GM18505 (cell line): ENCODE measurements at regions not wholly inside any gene's neighbourhood (a gene's known extent, or its start where the extent isn't known, plus 50 kb on each side); places are given as distances from the start of the nearest gene placed in this dataset.
"Not testable (repeated sequence)": the region's sequence is repeated elsewhere in the genome, so short reads cannot be mapped to it uniquely, and the experiment has no call there.

Source experiments
- ATAC-seq: cut with Tn5 transposase; IDR thresholded peaks from one replicate; pipeline ENCODE4 v1.9.1; 2021; ENCODE audit not compliant: unreplicated experiment
- POLR2A ChIP-seq: IDR thresholded peaks from 4 replicates; pipeline ENCODE4 v1.6.1; 2011; ENCODE audit warnings: borderline replicate concordance; ENCODE audit not compliant: insufficient read depth, insufficient read length; ENCODE audit errors: extremely low read depth

- no peak for TF ChIP-seq POLR2A
- no peak for ATAC-seq
Observed at GRCh38 chr4:72969976-72970375, 99.5 kb downstream of the COX18 start.

- no peak for TF ChIP-seq POLR2A
- no peak for ATAC-seq
Observed at GRCh38 chr4:72966652-72967051, 102.9 kb downstream of the COX18 start.

GRCh38 chr4:72959411-72959810 lies 110.1 kb downstream of the COX18 start:
- ATAC-seq: no peak
- TF ChIP-seq POLR2A: no peak

GRCh38 chr4:72954811-72955210 lies 114.7 kb downstream of the COX18 start:
- ATAC-seq: no peak
- TF ChIP-seq POLR2A: no peak

- ATAC-seq: no peak
- no peak for TF ChIP-seq POLR2A
Observed at GRCh38 chr4:72953571-72953970, 115.9 kb downstream of the COX18 start.

- no peak for ATAC-seq
- no peak for TF ChIP-seq POLR2A
Observed at GRCh38 chr4:72951628-72952027, 117.9 kb downstream of the COX18 start.

GRCh38 chr4:72951147-72951546 lies 118.4 kb downstream of the COX18 start:
- no peak for TF ChIP-seq POLR2A
- ATAC-seq: no peak

- no peak for ATAC-seq
- TF ChIP-seq POLR2A: no peak
Observed at GRCh38 chr4:72948080-72948479, 121.4 kb downstream of the COX18 start.

- ATAC-seq: no peak
- no peak for TF ChIP-seq POLR2A
Observed at GRCh38 chr4:72945719-72946336, 123.7 kb downstream of the COX18 start.

- no peak for ATAC-seq
- no peak for TF ChIP-seq POLR2A
Observed at GRCh38 chr4:72942565-72942964, 127.0 kb downstream of the COX18 start.

- TF ChIP-seq POLR2A: no peak
- ATAC-seq: no peak
Observed at GRCh38 chr4:72938516-72938915, 131.0 kb downstream of the COX18 start.

GRCh38 chr4:72935462-72935861 lies 134.1 kb downstream of the COX18 start:
- no peak for ATAC-seq
- TF ChIP-seq POLR2A: no peak

- TF ChIP-seq POLR2A: no peak
- ATAC-seq: no peak
Observed at GRCh38 chr4:72933029-72933428, 136.5 kb downstream of the COX18 start.

- no peak for ATAC-seq
- no peak for TF ChIP-seq POLR2A
Observed at GRCh38 chr4:72931346-72931745, 138.2 kb downstream of the COX18 start.

- not testable (repeated sequence) for ATAC-seq
Observed at GRCh38 chr4:72929596-72930274, 139.8 kb downstream of the COX18 start.
